GM12875 (cell line): ENCODE measurements at regions not wholly inside any gene's neighbourhood (a gene's known extent, or its start where the extent isn't known, plus 50 kb on each side); places are given as distances from the start of the nearest gene placed in this dataset.

Source experiments
- H3K4me3 ChIP-seq: one replicate; pipeline ENCODE4 v1.5.1; 2011; ENCODE audit warnings: low read depth, low read length, control low read depth
- TF ChIP-seq, protein P1 (sequence below): IDR thresholded peaks from 2 replicates; pipeline ENCODE4 v1.5.1; 2011; ENCODE audit warnings: low read depth, mild to moderate bottlenecking, control low read depth, inconsistent platforms, low read length, moderate library complexity, borderline replicate concordance; ENCODE audit not compliant: insufficient read depth

DNA sequence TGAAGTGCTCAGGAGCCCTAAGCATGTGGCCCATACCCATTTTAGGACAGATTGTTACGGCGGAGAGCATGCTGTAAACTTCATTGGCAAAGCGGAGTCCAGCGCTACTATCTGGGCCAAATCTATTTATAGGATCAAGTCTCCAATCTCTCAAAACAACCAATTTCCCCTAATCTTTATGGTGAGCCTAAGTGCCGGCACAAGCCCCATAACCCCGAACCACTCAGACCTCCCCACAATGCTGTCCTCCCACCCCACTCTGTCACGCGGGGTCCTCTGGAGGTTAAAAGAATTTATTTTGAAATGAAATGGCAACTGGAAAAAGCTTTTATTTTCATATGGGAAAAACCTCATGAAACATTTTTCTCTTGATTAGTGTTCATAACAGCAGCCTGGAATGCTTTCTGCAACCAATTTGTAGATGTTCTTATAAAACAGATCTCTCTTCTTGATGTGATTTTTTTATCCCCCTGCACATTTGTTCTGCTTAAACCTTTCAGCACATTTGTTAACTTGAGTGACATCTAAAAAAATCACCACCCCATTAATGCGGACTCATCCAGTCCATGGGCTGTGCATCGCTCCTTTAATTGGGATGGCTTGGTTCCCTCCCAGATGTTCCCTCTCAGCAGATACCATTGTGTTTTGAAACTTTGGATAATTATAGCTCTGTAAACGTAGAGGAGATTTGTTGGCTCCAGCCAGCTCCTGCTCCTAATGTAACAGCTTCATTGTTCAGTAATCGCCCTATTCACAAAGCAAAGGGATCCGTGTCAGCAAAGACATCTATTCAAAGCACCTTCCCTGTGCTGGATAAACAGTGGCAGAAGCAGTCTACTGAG is 323.6 kb downstream of the CD83 start:
- H3K4me3 ChIP-seq = no peak overlapping the region
- TF ChIP-seq, protein P1, sequence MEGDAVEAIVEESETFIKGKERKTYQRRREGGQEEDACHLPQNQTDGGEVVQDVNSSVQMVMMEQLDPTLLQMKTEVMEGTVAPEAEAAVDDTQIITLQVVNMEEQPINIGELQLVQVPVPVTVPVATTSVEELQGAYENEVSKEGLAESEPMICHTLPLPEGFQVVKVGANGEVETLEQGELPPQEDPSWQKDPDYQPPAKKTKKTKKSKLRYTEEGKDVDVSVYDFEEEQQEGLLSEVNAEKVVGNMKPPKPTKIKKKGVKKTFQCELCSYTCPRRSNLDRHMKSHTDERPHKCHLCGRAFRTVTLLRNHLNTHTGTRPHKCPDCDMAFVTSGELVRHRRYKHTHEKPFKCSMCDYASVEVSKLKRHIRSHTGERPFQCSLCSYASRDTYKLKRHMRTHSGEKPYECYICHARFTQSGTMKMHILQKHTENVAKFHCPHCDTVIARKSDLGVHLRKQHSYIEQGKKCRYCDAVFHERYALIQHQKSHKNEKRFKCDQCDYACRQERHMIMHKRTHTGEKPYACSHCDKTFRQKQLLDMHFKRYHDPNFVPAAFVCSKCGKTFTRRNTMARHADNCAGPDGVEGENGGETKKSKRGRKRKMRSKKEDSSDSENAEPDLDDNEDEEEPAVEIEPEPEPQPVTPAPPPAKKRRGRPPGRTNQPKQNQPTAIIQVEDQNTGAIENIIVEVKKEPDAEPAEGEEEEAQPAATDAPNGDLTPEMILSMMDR = no peak

DNA sequence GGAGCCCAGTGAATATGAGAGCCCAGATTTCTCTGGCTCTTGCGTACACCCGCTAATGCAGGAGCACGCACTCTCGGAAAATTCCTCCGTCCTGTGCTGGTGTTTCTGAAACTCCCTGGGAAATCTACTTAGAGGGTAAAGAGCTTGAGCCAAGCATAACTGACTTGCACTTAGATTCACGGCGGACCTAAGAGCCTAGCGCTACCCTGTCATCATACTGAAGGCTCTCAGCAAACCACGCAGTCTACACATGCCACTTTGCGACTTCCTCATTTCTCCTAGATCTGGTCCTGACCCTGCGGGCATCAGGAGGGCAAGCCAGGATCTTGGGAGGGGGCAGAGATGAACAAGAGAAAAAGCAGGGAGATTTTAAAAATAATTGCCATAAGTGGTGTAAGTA is 324.7 kb downstream of the CD83 start:
- TF ChIP-seq, protein P1 = no peak
- no peak overlapping the region for H3K4me3 ChIP-seq

DNA sequence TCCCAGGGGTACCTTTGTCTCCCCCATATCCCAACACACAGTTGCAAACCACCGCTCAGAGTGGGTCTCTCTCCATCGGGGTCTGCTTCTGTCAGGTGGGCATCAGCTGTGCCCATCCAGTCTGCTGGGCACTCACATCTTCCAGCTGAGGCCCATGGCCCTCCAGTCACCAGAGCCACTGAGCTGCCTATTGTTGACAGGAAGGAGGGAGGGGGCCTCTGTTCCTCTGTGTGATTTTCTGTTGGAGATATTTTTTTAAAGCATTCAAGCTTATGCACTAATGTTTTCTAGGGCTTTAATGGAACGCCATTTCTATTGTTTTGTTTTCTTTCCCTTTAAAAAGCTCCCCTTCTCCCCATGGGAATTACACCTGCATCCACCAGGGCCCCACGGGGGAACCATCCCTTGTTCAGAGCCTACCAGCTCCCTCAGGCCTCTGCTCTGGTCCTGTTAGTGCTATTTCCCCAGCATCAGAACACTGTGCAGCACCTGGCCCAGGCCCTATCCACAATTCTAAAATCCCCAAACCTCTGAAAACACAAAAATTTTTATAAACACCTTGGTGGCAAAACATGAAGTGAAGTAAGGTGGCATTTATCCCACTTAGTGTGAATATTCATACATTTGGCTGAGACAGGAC is 326.2 kb downstream of the CD83 start:
- TF ChIP-seq, protein P1 = no peak
- H3K4me3 ChIP-seq = no peak overlapping the region

GRCh38 chr6:14444295-14444972 is 326.9 kb downstream of the CD83 start:
- H3K4me3 ChIP-seq = no peak overlapping the region
- TF ChIP-seq, protein P1 = no peak

GRCh38 chr6:14447240-14447639 is 329.7 kb downstream of the CD83 start:
- no peak overlapping the region for H3K4me3 ChIP-seq

GRCh38 chr6:14448246-14448645 is 330.7 kb downstream of the CD83 start:
- TF ChIP-seq, protein P1 = no peak
- no peak overlapping the region for H3K4me3 ChIP-seq

More at GRCh38 chr6:14447240-14447639, 329.7 kb downstream of the CD83 start:
- TF ChIP-seq, protein P1 = no peak
